PC-3 (cell line): ENCODE measurements at regions not wholly inside any gene's neighbourhood (a gene's known extent, or its start where the extent isn't known, plus 50 kb on each side); places are given as distances from the start of the nearest gene placed in this dataset.

ENCODE experiments used
- ATAC-seq: fragments of 200-7000 bp; cut with Tn5 transposase; 2 replicates; pipeline ENCODE4 v1.9.1; 2020; ENCODE audit warnings: mild to moderate bottlenecking, moderate library complexity
- BruUV-seq: library from RNA; stranded (reverse); fragments of 400-500 nt; replicated peaks from 2 replicates; lab custom pipeline; 2021; lab: Mats Ljungman, UMichigan
- CTCF ChIA-PET: fragments of 300-600 bp; sonication (Branson Sonifier 250); formaldehyde crosslinking; loops from one replicate; lab custom pipeline; 2022; ENCODE audit warnings: antibody characterized with exemption; lab: Charles Lee
- POLR2A ChIA-PET: fragments of 300-600 bp; sonication (Branson Sonifier 250); formaldehyde crosslinking; loops from one replicate; lab custom pipeline; 2022; ENCODE audit warnings: antibody characterized with exemption; ENCODE audit not compliant: unreplicated experiment; lab: Charles Lee
- DNase-seq: peaks from one replicate; pipeline ENCODE4 v3.0.0-alpha.2; 2015
- H2AFZ ChIP-seq: fragments of 300-600 bp; sonication (generic); 2 replicates; pipeline ENCODE4 v1.6.0; 2016; ENCODE audit warnings: antibody characterized with exemption, low read length
- H3F3A ChIP-seq: fragments of 300-600 bp; sonication (generic); one replicate; pipeline ENCODE4 v1.6.0; 2017; ENCODE audit warnings: antibody characterized with exemption, low read length, control low read depth, mild to moderate bottlenecking; ENCODE audit not compliant: unreplicated experiment
- H3K27ac ChIP-seq: fragments of 300-600 bp; sonication (generic); 2 replicates; pipeline ENCODE4 v1.5.1; 2016; ENCODE audit warnings: mild to moderate bottlenecking, low read length
- H3K27me3 ChIP-seq: fragments of 300-600 bp; sonication (generic); 2 replicates; pipeline ENCODE4 v1.6.1; 2016; ENCODE audit warnings: low read length, mixed read lengths
- H3K36me3 ChIP-seq: fragments of 300-600 bp; sonication (generic); 2 replicates; pipeline ENCODE4 v1.6.1; 2016; ENCODE audit warnings: low read depth, mixed run types, low read length, mixed read lengths
- H3K4me1 ChIP-seq: fragments of 300-600 bp; sonication (generic); 2 replicates; pipeline ENCODE4 v1.5.1; 2016; ENCODE audit warnings: low read length; ENCODE audit not compliant: insufficient read depth
- H3K4me2 ChIP-seq: fragments of 300-600 bp; sonication (generic); 2 replicates; pipeline ENCODE4 v1.6.0; 2016; ENCODE audit warnings: low read length
- H3K4me3 ChIP-seq: fragments of 300-600 bp; sonication (generic); 2 replicates; pipeline ENCODE4 v1.5.1; 2016; ENCODE audit warnings: mild to moderate bottlenecking, low read length, mixed read lengths
- H3K79me2 ChIP-seq: fragments of 300-600 bp; sonication (generic); 2 replicates; pipeline ENCODE4 v1.6.1; 2017; ENCODE audit warnings: low read length, mixed read lengths
- H3K9ac ChIP-seq: fragments of 300-600 bp; sonication (generic); 2 replicates; pipeline ENCODE4 v1.6.0; 2016; ENCODE audit warnings: mild to moderate bottlenecking, low read length
- H3K9me2 ChIP-seq: fragments of 300-600 bp; sonication (generic); replicated peaks from 2 replicates; pipeline ENCODE4 v1.6.1; 2016; ENCODE audit warnings: mixed run types, low read length, mixed read lengths
- H3K9me3 ChIP-seq: fragments of 300-600 bp; sonication (generic); 2 replicates; pipeline ENCODE4 v1.6.1; 2016; ENCODE audit warnings: low read length, mixed read lengths
- H4K20me1 ChIP-seq: fragments of 300-600 bp; sonication (generic); 2 replicates; pipeline ENCODE4 v1.6.1; 2016; ENCODE audit warnings: low read length, mixed read lengths
- EZH2 ChIP-seq: fragments of 300-600 bp; sonication (generic); IDR thresholded peaks from one replicate; pipeline ENCODE4 v1.6.1; 2017; ENCODE audit warnings: antibody characterized with exemption, mild to moderate bottlenecking, low read length; ENCODE audit not compliant: unreplicated experiment
- EZH2phosphoT487 ChIP-seq: fragments of 300-600 bp; sonication (generic); IDR thresholded peaks from 2 replicates; pipeline ENCODE4 v1.6.1; 2018; ENCODE audit warnings: mild to moderate bottlenecking, antibody characterized with exemption, low read length, borderline replicate concordance
- intact Hi-C: fragments of 100-400 bp; cut with micrococcal nuclease; formaldehyde crosslinking; loops from 2 replicates; pipeline ENCODE4 v1.9.0; 2023
- TF ChIP-seq, protein P1 (sequence below): fragments of 300-600 bp; sonication (generic); conservative IDR thresholded peaks from 2 replicates; pipeline ENCODE4 v1.5.1; 2017; ENCODE audit warnings: antibody characterized with exemption, low read depth, mild to moderate bottlenecking, low read length

DNA sequence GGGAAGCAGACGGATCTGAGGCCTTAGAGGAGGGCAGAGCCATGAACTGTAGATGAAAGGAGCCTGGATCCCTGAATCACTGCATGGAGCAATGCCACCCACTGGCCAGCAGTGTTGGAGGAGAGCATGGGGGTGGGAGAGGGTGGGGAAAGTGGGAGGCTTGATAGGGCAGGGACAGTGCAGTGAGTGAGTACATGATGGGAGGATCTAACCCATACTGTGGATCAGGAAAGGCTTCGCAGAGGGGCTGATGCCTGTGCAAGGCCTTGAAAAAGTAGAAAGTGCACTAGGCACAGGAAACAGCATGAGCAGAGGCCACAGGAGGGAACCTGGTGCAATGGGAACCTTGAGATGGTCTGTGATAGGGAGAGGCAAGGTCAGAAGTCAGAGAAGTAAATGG, 391.9 kb downstream of the PTPRU start:
- H2AFZ ChIP-seq, result no peak overlapping the region
- no peaks in the 10 kb centered on the region for H3K9me2 ChIP-seq
- intact Hi-C loops, result no loop called here
- H3K36me3 ChIP-seq, result no peaks in the 10 kb centered on the region
- H3K9ac ChIP-seq, result no peak overlapping the region
- POLR2A ChIA-PET, result no interaction called here
- TF ChIP-seq EZH2 (no peak), EZH2phosphoT487 (no peak)
- TF ChIP-seq, protein P1, sequence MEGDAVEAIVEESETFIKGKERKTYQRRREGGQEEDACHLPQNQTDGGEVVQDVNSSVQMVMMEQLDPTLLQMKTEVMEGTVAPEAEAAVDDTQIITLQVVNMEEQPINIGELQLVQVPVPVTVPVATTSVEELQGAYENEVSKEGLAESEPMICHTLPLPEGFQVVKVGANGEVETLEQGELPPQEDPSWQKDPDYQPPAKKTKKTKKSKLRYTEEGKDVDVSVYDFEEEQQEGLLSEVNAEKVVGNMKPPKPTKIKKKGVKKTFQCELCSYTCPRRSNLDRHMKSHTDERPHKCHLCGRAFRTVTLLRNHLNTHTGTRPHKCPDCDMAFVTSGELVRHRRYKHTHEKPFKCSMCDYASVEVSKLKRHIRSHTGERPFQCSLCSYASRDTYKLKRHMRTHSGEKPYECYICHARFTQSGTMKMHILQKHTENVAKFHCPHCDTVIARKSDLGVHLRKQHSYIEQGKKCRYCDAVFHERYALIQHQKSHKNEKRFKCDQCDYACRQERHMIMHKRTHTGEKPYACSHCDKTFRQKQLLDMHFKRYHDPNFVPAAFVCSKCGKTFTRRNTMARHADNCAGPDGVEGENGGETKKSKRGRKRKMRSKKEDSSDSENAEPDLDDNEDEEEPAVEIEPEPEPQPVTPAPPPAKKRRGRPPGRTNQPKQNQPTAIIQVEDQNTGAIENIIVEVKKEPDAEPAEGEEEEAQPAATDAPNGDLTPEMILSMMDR, result no peak
- H3F3A ChIP-seq, result no peaks in the 10 kb centered on the region
- no peaks in the 10 kb centered on the region for H3K4me1 ChIP-seq
- H3K4me2 ChIP-seq, result no peak overlapping the region
- H4K20me1 ChIP-seq, result no peaks in the 10 kb centered on the region
- H3K9me3 ChIP-seq, result no peaks in the 10 kb centered on the region
- no peaks in the 10 kb centered on the region for H3K79me2 ChIP-seq
- H3K4me3 ChIP-seq, result no peak overlapping the region
- ATAC-seq (no peak), DNase-seq (no peak)
- no peak overlapping the region for H3K27ac ChIP-seq
- no peaks in the 10 kb centered on the region for H3K27me3 ChIP-seq
- CTCF ChIA-PET, result interaction anchor here (0.5 kb wide), 1 partner anchor 118 kb away, joined by 3 read pairs; no protein-coding TSS in a partner anchor
- BruUV-seq, result no TSS peak

DNA sequence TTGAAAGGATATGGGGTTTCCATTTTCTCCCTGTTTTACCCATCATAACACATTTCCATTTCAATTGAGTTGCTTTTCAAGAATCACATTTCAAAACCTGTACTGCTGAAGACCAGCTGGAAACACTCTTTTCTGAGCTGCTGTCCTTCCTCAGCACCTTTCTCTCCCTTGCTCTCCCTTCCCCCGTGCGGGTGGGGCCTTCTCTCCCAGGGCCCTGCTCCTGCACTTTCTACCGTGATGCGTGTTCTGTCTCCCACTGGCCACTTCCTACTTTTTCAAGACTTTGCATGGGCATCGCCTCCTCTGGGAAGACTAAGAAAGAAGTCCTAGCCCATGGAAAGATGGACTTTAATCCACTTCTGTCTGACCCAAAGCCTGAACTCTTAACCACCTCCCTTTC, 390.4 kb downstream of the PTPRU start:
- Histone ChIP-seq H2AFZ (no peak overlapping the region), H3K9ac (no peak overlapping the region), H3K4me1 (no peaks in the 10 kb centered on the region), H3K27ac (no peak overlapping the region), H3K9me3 (no peaks in the 10 kb centered on the region), H3K4me3 (no peak overlapping the region), H3K27me3 (no peaks in the 10 kb centered on the region), H3K4me2 (no peak overlapping the region), H3K9me2 (no peaks in the 10 kb centered on the region), H3K79me2 (no peaks in the 10 kb centered on the region), H3F3A (no peaks in the 10 kb centered on the region), H3K36me3 (no peaks in the 10 kb centered on the region), H4K20me1 (no peaks in the 10 kb centered on the region)
- ATAC-seq (no peak), DNase-seq (no peak)
- TF ChIP-seq EZH2phosphoT487 (no peak), EZH2 (no peak)
- TF ChIP-seq, protein P1, result no peak
- CTCF ChIA-PET, result no interaction called here
- BruUV-seq, result no TSS peak
- POLR2A ChIA-PET, result interaction anchor here (0.6 kb wide), 1 partner anchor 17 kb away, joined by 3 read pairs; no protein-coding TSS in a partner anchor
- intact Hi-C loops, result no loop called here

DNA sequence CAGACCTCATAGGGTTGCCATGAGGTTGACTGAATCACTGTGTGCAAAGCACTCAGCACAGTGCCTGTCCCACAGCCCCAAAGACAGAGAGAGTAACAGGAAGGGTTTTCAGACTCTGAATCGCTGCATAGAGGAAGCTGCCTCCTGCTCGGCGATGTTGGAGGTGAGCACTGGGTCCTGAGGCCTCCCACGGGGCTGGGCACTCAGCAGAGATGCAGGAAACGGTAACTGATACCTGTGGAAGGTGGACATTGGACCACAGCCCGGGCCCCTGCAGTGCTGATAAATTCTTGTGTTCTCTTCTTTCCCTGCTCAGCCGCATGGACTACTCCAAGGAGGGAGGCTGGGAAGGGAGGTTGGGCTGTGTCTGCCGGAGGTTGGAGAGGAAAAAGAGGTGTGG, 389.7 kb downstream of the PTPRU start:
- intact Hi-C loops, result no loop called here
- POLR2A ChIA-PET, result no interaction called here

More for the DNA sequence above, 389.7 kb downstream of the PTPRU start:
- Histone ChIP-seq H4K20me1 (no peaks in the 10 kb centered on the region), H2AFZ (no peak overlapping the region), H3K4me3 (no peak overlapping the region), H3K4me1 (no peaks in the 10 kb centered on the region), H3K9me3 (no peaks in the 10 kb centered on the region), H3K36me3 (no peaks in the 10 kb centered on the region), H3K27me3 (no peaks in the 10 kb centered on the region), H3K27ac (no peak overlapping the region), H3K79me2 (no peaks in the 10 kb centered on the region), H3K9ac (no peak overlapping the region), H3F3A (no peaks in the 10 kb centered on the region), H3K4me2 (no peak overlapping the region), H3K9me2 (no peaks in the 10 kb centered on the region)
- no TSS peak for BruUV-seq
- TF ChIP-seq EZH2, result no peak
- TF ChIP-seq, protein P1, result no peak
- TF ChIP-seq EZH2phosphoT487, result no peak
- ATAC-seq (no peak), DNase-seq (no peak)
- CTCF ChIA-PET, result no interaction called here
